Trophoblast cell (in vitro differentiated cells and primary cell): ENCODE measurements at regions not wholly inside any gene's neighbourhood (a gene's known extent, or its start where the extent isn't known, plus 50 kb on each side); places are given as distances from the start of the nearest gene placed in this dataset.

Experiments used
- DNase-seq, 2 donors: peaks; one replicate each; pipeline ENCODE4 v3.0.0-alpha.2; 2016
- H2AFZ ChIP-seq: 2 replicates; pipeline ENCODE4 v1.6.1; 2013; ENCODE audit warnings: low read length, moderate library complexity, mild to moderate bottlenecking; ENCODE audit not compliant: insufficient read depth, poor library complexity
- H2AK5ac ChIP-seq: 2 replicates; pipeline ENCODE4 v1.6.1; 2013; ENCODE audit warnings: mild to moderate bottlenecking, low read length
- H2BK120ac ChIP-seq: 2 replicates; pipeline ENCODE4 v1.6.1; 2013; ENCODE audit warnings: low read length, mild to moderate bottlenecking, moderate library complexity; ENCODE audit not compliant: insufficient read depth, poor library complexity
- H2BK12ac ChIP-seq: 2 replicates; pipeline ENCODE4 v1.6.1; 2013; ENCODE audit warnings: mild to moderate bottlenecking, low read length, moderate library complexity
- H2BK5ac ChIP-seq: 2 replicates; pipeline ENCODE4 v1.6.1; 2013; ENCODE audit warnings: low read length, low read depth, moderate library complexity, mild to moderate bottlenecking; ENCODE audit not compliant: poor library complexity
- H3K14ac ChIP-seq: 2 replicates; pipeline ENCODE4 v1.6.1; 2013; ENCODE audit warnings: mild to moderate bottlenecking, low read length
- H3K18ac ChIP-seq: 2 replicates; pipeline ENCODE4 v1.6.1; 2013; ENCODE audit warnings: mild to moderate bottlenecking, low read length
- H3K23ac ChIP-seq: 2 replicates; pipeline ENCODE4 v1.6.1; 2013; ENCODE audit warnings: low read length
- H3K27ac ChIP-seq: 2 replicates; pipeline ENCODE4 v1.5.1; 2013; ENCODE audit warnings: low read depth, mild to moderate bottlenecking, inconsistent platforms, low read length, moderate library complexity
- H3K27me3 ChIP-seq: 2 replicates; pipeline ENCODE4 v1.6.1; 2013; ENCODE audit warnings: inconsistent platforms, mild to moderate bottlenecking, low read length, moderate library complexity; ENCODE audit not compliant: insufficient read depth
- H3K36me3 ChIP-seq, 2 experiments: 1 replicate in 1 of 2; 2 replicates in 1 of 2; pipeline ENCODE4 v1.6.1; 2013; ENCODE audit warnings: low read length in 2 of 2, mild to moderate bottlenecking in 2 of 2, moderate library complexity in 1 of 2; ENCODE audit not compliant: insufficient read depth in 2 of 2, control insufficient read depth in 1 of 2
- H3K4ac ChIP-seq: 2 replicates; pipeline ENCODE4 v1.6.1; 2013; ENCODE audit warnings: low read depth, mild to moderate bottlenecking, low read length, moderate library complexity
- H3K4me1 ChIP-seq, 2 experiments: 1 replicate in 1 of 2; 2 replicates in 1 of 2; pipeline ENCODE4 v1.6.1; 2013; ENCODE audit warnings: low read length in 2 of 2, mild to moderate bottlenecking in 2 of 2, moderate library complexity in 1 of 2; ENCODE audit not compliant: insufficient read depth in 2 of 2, control insufficient read depth in 1 of 2
- H3K4me2 ChIP-seq: 2 replicates; pipeline ENCODE4 v1.6.1; 2013; ENCODE audit warnings: inconsistent platforms, mild to moderate bottlenecking, low read length, moderate library complexity
- H3K4me3 ChIP-seq: 2 replicates; pipeline ENCODE4 v1.5.1; 2013; ENCODE audit warnings: mild to moderate bottlenecking, low read depth, low read length, inconsistent platforms
- H3K79me1 ChIP-seq: one replicate; pipeline ENCODE4 v1.6.1; 2013; ENCODE audit warnings: low read length
- H3K79me2 ChIP-seq: 2 replicates; pipeline ENCODE4 v1.6.1; 2013; ENCODE audit warnings: low read length, mild to moderate bottlenecking; ENCODE audit not compliant: control insufficient read depth, insufficient read depth, poor library complexity
- H3K9ac ChIP-seq: 2 replicates; pipeline ENCODE4 v1.6.1; 2013; ENCODE audit warnings: mild to moderate bottlenecking, low read length
- H3K9me3 ChIP-seq: 2 replicates; pipeline ENCODE4 v1.6.1; 2013; ENCODE audit warnings: low read depth, mild to moderate bottlenecking, control low read depth, inconsistent platforms, low read length; ENCODE audit not compliant: insufficient read depth
- H4K12ac ChIP-seq: 2 replicates; pipeline ENCODE4 v1.6.1; 2013; ENCODE audit warnings: low read depth, mild to moderate bottlenecking, low read length, moderate library complexity
- H4K8ac ChIP-seq: 2 replicates; pipeline ENCODE4 v1.6.1; 2013; ENCODE audit warnings: low read depth, mild to moderate bottlenecking, low read length, moderate library complexity
- H4K91ac ChIP-seq: one replicate; pipeline ENCODE4 v1.6.1; 2013; ENCODE audit warnings: low read depth, mild to moderate bottlenecking, low read length, moderate library complexity
- WGBS: extraction: QIAGEN DNeasy Blood & Tissue Kit; methylation state at CpG from one replicate; pipeline ENCODE4 v1.1.7; 2013; ENCODE audit warnings: missing lambda C conversion rate; ENCODE audit not compliant: insufficient read length, insufficient coverage; ENCODE audit errors: extremely low coverage; 5-methylcytosine and 5-hydroxymethylcytosine counted together

- Histone ChIP-seq H3K27ac (no peak overlapping the region), H2BK12ac (no peak overlapping the region), H3K9me3 (no peaks in the 10 kb centered on the region), H3K4ac (no peak overlapping the region), H3K4me2 (no peak overlapping the region), H3K79me2 (no peaks in the 10 kb centered on the region), H4K91ac (no peak overlapping the region), H3K79me1 (no peaks in the 10 kb centered on the region), H2BK5ac (no peak overlapping the region), H4K12ac (no peak overlapping the region), H3K14ac (no peak overlapping the region), H2AK5ac (no peak overlapping the region), H3K23ac (no peak overlapping the region), H3K9ac (no peak overlapping the region), H3K27me3 (no peaks in the 10 kb centered on the region), H3K36me3 (no peaks in the 10 kb centered on the region), H4K8ac (no peak overlapping the region), H3K4me1 (no peaks in the 10 kb centered on the region), H2AFZ (no peak overlapping the region), H3K18ac (no peak overlapping the region), H2BK120ac (no peak overlapping the region), H3K4me3 (no peak overlapping the region)
- no peak for DNase-seq
- WGBS = no CpG with 5 or more reads among the region's 1 CpG
Observed at GRCh38 chr13:80778297-80778696, 437.4 kb upstream of the SPRY2 start.

GRCh38 chr13:80757694-80758093 is 416.8 kb upstream of the SPRY2 start:
- no peak overlapping the region for H3K27ac ChIP-seq
- H3K4ac ChIP-seq = no peak overlapping the region
- no peak overlapping the region for H2BK120ac ChIP-seq
- no peak overlapping the region for H3K4me2 ChIP-seq
- no peak overlapping the region for H4K91ac ChIP-seq
- H3K23ac ChIP-seq = no peak overlapping the region
- no peak overlapping the region for H3K14ac ChIP-seq
- H3K36me3 ChIP-seq = no peaks in the 10 kb centered on the region
- no peaks in the 10 kb centered on the region for H3K27me3 ChIP-seq
- H2BK12ac ChIP-seq = no peak overlapping the region
- H3K79me1 ChIP-seq = no peaks in the 10 kb centered on the region
- H4K12ac ChIP-seq = no peak overlapping the region
- no peak overlapping the region for H2BK5ac ChIP-seq
- H4K8ac ChIP-seq = no peak overlapping the region
- no peak overlapping the region for H3K9ac ChIP-seq
- no peaks in the 10 kb centered on the region for H3K9me3 ChIP-seq
- H3K4me3 ChIP-seq = no peak overlapping the region
- no peak overlapping the region for H2AFZ ChIP-seq
- no peak overlapping the region for H2AK5ac ChIP-seq
- no peaks in the 10 kb centered on the region for H3K4me1 ChIP-seq
- H3K79me2 ChIP-seq = no peaks in the 10 kb centered on the region
- no peak for DNase-seq
- no peak overlapping the region for H3K18ac ChIP-seq

GRCh38 chr13:80755910-80756309 is 415.0 kb upstream of the SPRY2 start:
- H3K23ac ChIP-seq = no peak overlapping the region
- no CpG with 5 or more reads among the region's 1 CpG for WGBS
- no peak overlapping the region for H3K9ac ChIP-seq
- DNase-seq = no peak
- no peaks in the 10 kb centered on the region for H3K9me3 ChIP-seq
- no peak overlapping the region for H2AK5ac ChIP-seq
- H2BK120ac ChIP-seq = no peak overlapping the region
- no peak overlapping the region for H2BK5ac ChIP-seq
- H3K36me3 ChIP-seq = no peaks in the 10 kb centered on the region
- H3K14ac ChIP-seq = no peak overlapping the region
- no peak overlapping the region for H4K12ac ChIP-seq
- H3K27me3 ChIP-seq = no peaks in the 10 kb centered on the region
- no peak overlapping the region for H2BK12ac ChIP-seq
- no peak overlapping the region for H3K4me3 ChIP-seq
- no peak overlapping the region for H3K27ac ChIP-seq
- H4K91ac ChIP-seq = no peak overlapping the region
- no peaks in the 10 kb centered on the region for H3K79me2 ChIP-seq
- no peak overlapping the region for H3K18ac ChIP-seq
- H2AFZ ChIP-seq = no peak overlapping the region
- H3K4me1 ChIP-seq = no peaks in the 10 kb centered on the region
- no peak overlapping the region for H3K4ac ChIP-seq
- H3K4me2 ChIP-seq = no peak overlapping the region
- no peaks in the 10 kb centered on the region for H3K79me1 ChIP-seq
- H4K8ac ChIP-seq = no peak overlapping the region

- Histone ChIP-seq H3K14ac (no peak overlapping the region), H4K8ac (no peak overlapping the region), H3K9ac (no peak overlapping the region), H3K79me1 (no peaks in the 10 kb centered on the region), H4K91ac (no peak overlapping the region), H3K18ac (no peak overlapping the region), H3K79me2 (no peaks in the 10 kb centered on the region), H3K4ac (no peak overlapping the region), H4K12ac (no peak overlapping the region), H3K4me3 (no peak overlapping the region), H3K27ac (no peak overlapping the region), H2AFZ (no peak overlapping the region), H3K23ac (no peak overlapping the region), H3K36me3 (no peaks in the 10 kb centered on the region), H3K27me3 (no peaks in the 10 kb centered on the region), H3K4me1 (no peaks in the 10 kb centered on the region), H2BK120ac (no peak overlapping the region), H3K9me3 (no peaks in the 10 kb centered on the region), H2BK5ac (no peak overlapping the region), H2BK12ac (no peak overlapping the region), H2AK5ac (no peak overlapping the region), H3K4me2 (no peak overlapping the region)
- no CpG with 5 or more reads among the region's 1 CpG for WGBS
- DNase-seq = no peak
Observed at GRCh38 chr13:80754441-80754840, 413.5 kb upstream of the SPRY2 start.

- Histone ChIP-seq H4K8ac (no peak overlapping the region), H3K4me1 (no peaks in the 10 kb centered on the region), H2AFZ (no peak overlapping the region), H3K36me3 (no peaks in the 10 kb centered on the region), H2AK5ac (no peak overlapping the region), H2BK120ac (no peak overlapping the region), H2BK5ac (no peak overlapping the region), H3K18ac (no peak overlapping the region), H3K4me2 (no peak overlapping the region), H3K27ac (no peak overlapping the region), H3K9ac (no peak overlapping the region), H3K23ac (no peak overlapping the region), H3K79me1 (no peaks in the 10 kb centered on the region), H4K91ac (no peak overlapping the region), H2BK12ac (no peak overlapping the region), H3K4me3 (no peak overlapping the region), H4K12ac (no peak overlapping the region), H3K9me3 (no peaks in the 10 kb centered on the region), H3K4ac (no peak overlapping the region), H3K14ac (no peak overlapping the region), H3K79me2 (no peaks in the 10 kb centered on the region), H3K27me3 (no peaks in the 10 kb centered on the region)
- no CpG with 5 or more reads among the region's 3 CpGs for WGBS
- DNase-seq = no peak
Observed at GRCh38 chr13:80753866-80754265, 412.9 kb upstream of the SPRY2 start.
